Sciatic nerve (tissue), 2 donors: ENCODE measurements at regions not wholly inside any gene's neighbourhood (a gene's known extent, or its start where the extent isn't known, plus 50 kb on each side); places are given as distances from the start of the nearest gene placed in this dataset.
"Not testable (repeated sequence)": the region's sequence is repeated elsewhere in the genome, so short reads cannot be mapped to it uniquely, and the experiment has no call there.

Experiments
- ATAC-seq: fragments of 200-7000 bp; cut with Tn5 transposase; one replicate; pipeline ENCODE4 v1.9.1; 2020; ENCODE audit warnings: mild to moderate bottlenecking, moderate library complexity
- DNase-seq: peaks from one replicate; pipeline ENCODE4 v3.0.0-alpha.2; 2020; ENCODE audit warnings: low spot score
- intact Hi-C: fragments of 100-400 bp; cut with DNase I; formaldehyde crosslinking; loops from one replicate; pipeline ENCODE4 v1.14.2; 2022
- donor health status: DM: no; HTN: no; CAD: no.
- donor health status: DM: no; HTN: no; CAD: no.

- ATAC-seq, result no peak
- intact Hi-C loops, result no loop called here
Measured at GRCh38 chr3:162601101-162601670, 1104.6 kb downstream of the OTOL1 start.

GRCh38 chr3:162602619-162603018 lies 1106.0 kb downstream of the OTOL1 start:
- no peak for DNase-seq
- ATAC-seq, result no peak
- intact Hi-C loops, result no loop called here

More at GRCh38 chr3:162601101-162601670, 1104.6 kb downstream of the OTOL1 start:
- DNase-seq, result no peak

- DNase-seq, result no peak
- intact Hi-C loops, result no loop called here
- no peak for ATAC-seq
Measured at GRCh38 chr3:162605651-162606204, 1109.1 kb downstream of the OTOL1 start.

- no peak for DNase-seq
- intact Hi-C loops, result no loop called here
- ATAC-seq, result no peak
Measured at GRCh38 chr3:162610261-162610660, 1113.7 kb downstream of the OTOL1 start.

- ATAC-seq (no peak), DNase-seq (no peak)
- intact Hi-C loops, result no loop called here
Measured at GRCh38 chr3:162612991-162613390, 1116.4 kb downstream of the OTOL1 start.

GRCh38 chr3:162626172-162626571 lies 1129.6 kb downstream of the OTOL1 start:
- no peak for DNase-seq
- no peak for ATAC-seq
- intact Hi-C loops, result no loop called here

- no peak for ATAC-seq
- intact Hi-C loops, result no loop called here
- no peak for DNase-seq
Measured at GRCh38 chr3:162628531-162628930, 1131.9 kb downstream of the OTOL1 start.

- DNase-seq, result no peak
- no peak for ATAC-seq
- intact Hi-C loops, result no loop called here
Measured at GRCh38 chr3:162629372-162629771, 1132.8 kb downstream of the OTOL1 start.

- intact Hi-C loops, result no loop called here
- no peak for DNase-seq
- no peak for ATAC-seq
Measured at GRCh38 chr3:162632672-162633071, 1136.1 kb downstream of the OTOL1 start.

GRCh38 chr3:162640208-162640607 lies 1143.6 kb downstream of the OTOL1 start:
- intact Hi-C loops, DNase-seq, ATAC-seq: not testable (repeated sequence)

- intact Hi-C loops, result no loop called here
- no peak for ATAC-seq
- DNase-seq, result no peak
Measured at GRCh38 chr3:162641317-162641716, 1144.7 kb downstream of the OTOL1 start.

GRCh38 chr3:162641907-162642306 lies 1145.3 kb downstream of the OTOL1 start:
- no peak for ATAC-seq
- intact Hi-C loops, result no loop called here
- no peak for DNase-seq

GRCh38 chr3:162643245-162643644 lies 1146.6 kb downstream of the OTOL1 start:
- ATAC-seq (no peak), DNase-seq (no peak)
- intact Hi-C loops, result no loop called here

GRCh38 chr3:162647321-162647720 lies 1150.7 kb downstream of the OTOL1 start:
- intact Hi-C loops, result no loop called here
- DNase-seq (no peak), ATAC-seq (no peak)

- intact Hi-C loops, result no loop called here
- ATAC-seq (no peak), DNase-seq (no peak)
Measured at GRCh38 chr3:162658003-162658402, 1161.4 kb downstream of the OTOL1 start.

- no peak for ATAC-seq
Measured at GRCh38 chr3:162665684-162666391, 1169.2 kb downstream of the OTOL1 start.

GRCh38 chr3:162666835-162667234 lies 1170.2 kb downstream of the OTOL1 start:
- intact Hi-C loops, result no loop called here
- DNase-seq (no peak), ATAC-seq (no peak)

More at GRCh38 chr3:162665684-162666391, 1169.2 kb downstream of the OTOL1 start:
- DNase-seq, result no peak
- intact Hi-C loops, result no loop called here

- no peak for ATAC-seq
- intact Hi-C loops, result loop anchor here (5.0 kb wide), 1 partner anchor 1643 kb away; no protein-coding TSS in a partner anchor
- DNase-seq, result no peak
Measured at GRCh38 chr3:162670181-162670580, 1173.6 kb downstream of the OTOL1 start.

- intact Hi-C loops, result no loop called here
- ATAC-seq (no peak), DNase-seq (no peak)
Measured at GRCh38 chr3:162677475-162677874, 1180.9 kb downstream of the OTOL1 start.

GRCh38 chr3:162678941-162679340 lies 1182.3 kb downstream of the OTOL1 start:
- DNase-seq (no peak), ATAC-seq (no peak)
- intact Hi-C loops, result no loop called here
